HG03025 (cell line): ENCODE measurements at regions not wholly inside any gene's neighbourhood (a gene's known extent, or its start where the extent isn't known, plus 50 kb on each side); places are given as distances from the start of the nearest gene placed in this dataset.
"Not testable (repeated sequence)": the region's sequence is repeated elsewhere in the genome, so short reads cannot be mapped to it uniquely, and the experiment has no call there.

Source experiments
- ATAC-seq: cut with Tn5 transposase; IDR thresholded peaks from one replicate; pipeline ENCODE4 v1.9.1; 2021; ENCODE audit warnings: mild to moderate bottlenecking, moderate library complexity; ENCODE audit not compliant: unreplicated experiment, low FRiP score

- ATAC-seq, result not testable (repeated sequence)
Measured at GRCh38 chr1:166685891-166686290, 153.4 kb upstream of the POGK start.

- not testable (repeated sequence) for ATAC-seq
Measured at GRCh38 chr1:166690596-166690995, 148.7 kb upstream of the POGK start.

GRCh38 chr1:166691476-166691875 lies 147.8 kb upstream of the POGK start:
- no peak for ATAC-seq

- ATAC-seq, result no peak
Measured at GRCh38 chr1:166692346-166692745, 146.9 kb upstream of the POGK start.

GRCh38 chr1:166693158-166693557 lies 146.1 kb upstream of the POGK start:
- no peak for ATAC-seq

- ATAC-seq, result no peak
Measured at GRCh38 chr1:166693673-166694297, 145.5 kb upstream of the POGK start.

GRCh38 chr1:166695115-166695514 lies 144.2 kb upstream of the POGK start:
- ATAC-seq, result no peak

GRCh38 chr1:166695834-166696233 lies 143.4 kb upstream of the POGK start:
- not testable (repeated sequence) for ATAC-seq

- no peak for ATAC-seq
Measured at GRCh38 chr1:166698771-166699170, 140.5 kb upstream of the POGK start.

- no peak for ATAC-seq
Measured at GRCh38 chr1:166699613-166700012, 139.7 kb upstream of the POGK start.

GRCh38 chr1:166700696-166701095 lies 138.6 kb upstream of the POGK start:
- ATAC-seq, result no peak

GRCh38 chr1:166701603-166702100 lies 137.6 kb upstream of the POGK start:
- ATAC-seq, result no peak

- ATAC-seq, result no peak
Measured at GRCh38 chr1:166703141-166703540, 136.1 kb upstream of the POGK start.

GRCh38 chr1:166703726-166704462 lies 135.4 kb upstream of the POGK start:
- ATAC-seq, result no peak

- no peak for ATAC-seq
Measured at GRCh38 chr1:166705376-166706289, 133.6 kb upstream of the POGK start.

GRCh38 chr1:166716620-166717019 lies 122.7 kb upstream of the POGK start:
- ATAC-seq, result no peak

- no peak for ATAC-seq
Measured at GRCh38 chr1:166721145-166721544, 118.1 kb upstream of the POGK start.

- no peak for ATAC-seq
Measured at GRCh38 chr1:166730299-166730888, 108.9 kb upstream of the POGK start.

GRCh38 chr1:166738140-166738539 lies 101.1 kb upstream of the POGK start:
- no peak for ATAC-seq

- ATAC-seq, result no peak
Measured at GRCh38 chr1:166738873-166739272, 100.4 kb upstream of the POGK start.
